ENCODE measurements at regions not wholly inside any gene's neighbourhood (a gene's known extent, or its start where the extent isn't known, plus 50 kb on each side); places are given as distances from the start of the nearest gene placed in this dataset.

DNA sequence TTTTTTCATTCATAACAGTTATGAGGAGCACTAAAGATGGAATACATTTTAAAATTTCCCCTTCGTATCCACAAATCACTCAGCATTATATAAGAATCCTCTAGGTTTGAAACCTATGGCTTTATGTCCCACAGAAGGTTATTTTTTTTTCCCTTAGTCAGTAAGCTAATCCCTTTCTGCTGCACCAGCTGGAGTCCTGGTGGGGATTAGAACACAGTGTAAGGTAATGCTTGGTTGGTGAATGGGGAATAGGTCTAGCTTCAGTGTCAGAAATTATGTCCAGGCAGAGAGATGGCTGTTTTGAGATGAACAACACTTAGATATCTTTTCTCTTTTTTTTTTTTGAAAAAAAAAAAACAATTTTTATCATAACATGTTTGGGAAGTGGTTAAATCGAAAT lies 116.6 kb downstream of the RASGEF1B start:
- no peak for TF ChIP-seq CTCF (conservative IDR thresholded peaks at IDR 0.05; ENCODE audit: control insufficient read depth, insufficient read depth, low read depth, low read length)
- DNase-seq (ENCODE audit: low read depth): no peak
- no peak overlapping the region for H3K4me3 ChIP-seq (ENCODE audit: control insufficient read depth, low read depth, low read length)

GRCh38 chr4:81353861-81354260 lies 117.8 kb downstream of the RASGEF1B start:
- TF ChIP-seq CTCF (conservative IDR thresholded peaks at IDR 0.05; ENCODE audit: control insufficient read depth, insufficient read depth, low read depth, low read length): no peak
- H3K4me3 ChIP-seq (ENCODE audit: control insufficient read depth, low read depth, low read length): no peak overlapping the region
- DNase-seq (ENCODE audit: low read depth): peak; percentile 88

- DNase-seq (ENCODE audit: low read depth): peak; percentile 80
- no peak overlapping the region for H3K4me3 ChIP-seq (ENCODE audit: control insufficient read depth, low read depth, low read length)
- no peak for TF ChIP-seq CTCF (conservative IDR thresholded peaks at IDR 0.05; ENCODE audit: control insufficient read depth, insufficient read depth, low read depth, low read length)
These were observed 119.3 kb downstream of the RASGEF1B start for GRCh38 chr4:81352446-81352835.

GRCh38 chr4:81351654-81352445 lies 119.9 kb downstream of the RASGEF1B start:
- no peak overlapping the region for H3K4me3 ChIP-seq (ENCODE audit: control insufficient read depth, low read depth, low read length)
- TF ChIP-seq CTCF (conservative IDR thresholded peaks at IDR 0.05; ENCODE audit: control insufficient read depth, insufficient read depth, low read depth, low read length): peak; percentile 95
- peak; percentile 80 for DNase-seq (ENCODE audit: low read depth)

DNA sequence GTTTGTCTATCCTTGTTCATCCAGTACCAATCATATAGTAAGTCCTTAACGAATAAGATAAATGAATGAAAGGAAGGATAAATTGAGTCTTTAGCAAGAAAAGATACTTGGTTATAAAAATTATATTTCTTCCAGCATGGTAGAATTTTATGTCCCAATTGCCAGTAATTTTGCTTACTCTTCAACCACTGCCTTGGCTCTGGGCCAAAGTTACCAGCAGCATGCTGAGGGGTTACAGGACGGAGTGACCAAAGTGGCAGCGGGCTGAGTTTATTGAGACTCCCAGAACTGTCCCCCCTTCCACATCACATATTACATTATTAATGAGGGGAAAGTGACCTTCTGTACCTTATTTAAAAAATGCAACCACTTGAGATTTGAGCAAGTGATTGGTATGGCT lies 121.7 kb downstream of the RASGEF1B start:
- no peak for TF ChIP-seq CTCF (conservative IDR thresholded peaks at IDR 0.05; ENCODE audit: control insufficient read depth, insufficient read depth, low read depth, low read length)
- no peak for DNase-seq (ENCODE audit: low read depth)
- H3K4me3 ChIP-seq (ENCODE audit: control insufficient read depth, low read depth, low read length): no peak overlapping the region

GRCh38 chr4:81348778-81349094 lies 123.0 kb downstream of the RASGEF1B start:
- TF ChIP-seq CTCF (conservative IDR thresholded peaks at IDR 0.05; ENCODE audit: control insufficient read depth, insufficient read depth, low read depth, low read length): no peak
- DNase-seq (ENCODE audit: low read depth): no peak

More at GRCh38 chr4:81348778-81349094, 123.0 kb downstream of the RASGEF1B start:
- H3K4me3 ChIP-seq (ENCODE audit: control insufficient read depth, low read depth, low read length): no peak overlapping the region

Measured in fibroblast of mammary gland (primary cell).